Stimulated activated naive CD8-positive, alpha-beta T cell treated with anti-CD3 and anti-CD28 coated beads, Interleukin-15, amount 100 ng/mL, for 72 hours (primary cell): ENCODE measurements at regions not wholly inside any gene's neighbourhood (a gene's known extent, or its start where the extent isn't known, plus 50 kb on each side); places are given as distances from the start of the nearest gene placed in this dataset.

Experiments used
- ATAC-seq: fragments of 150-1000 bp; cut with Tn5 transposase; 2 replicates; pipeline ENCODE4 v1.10.0; 2021; ENCODE audit warnings: mild to moderate bottlenecking, moderate library complexity
- DNase-seq, 2 donors: peaks; one replicate each; pipeline ENCODE4 v3.0.0; 2021 to 2022
- H3K27ac Mint-ChIP-seq, 2 donors: one replicate each; pipeline ENCODE4 v1.8.0; 2022; ENCODE audit warnings: mild to moderate bottlenecking in 2 of 2, mixed read lengths in 2 of 2, moderate library complexity in 2 of 2
- H3K27me3 Mint-ChIP-seq: one replicate; pipeline ENCODE4 v1.8.0; 2022; ENCODE audit warnings: mixed read lengths
- H3K4me1 Mint-ChIP-seq: one replicate; pipeline ENCODE4 v1.8.0; 2022; ENCODE audit warnings: mild to moderate bottlenecking, mixed read lengths
- H3K4me3 Mint-ChIP-seq, 2 donors: one replicate each; pipeline ENCODE4 v1.8.0; 2022; ENCODE audit warnings: mild to moderate bottlenecking in 2 of 2, mixed read lengths in 2 of 2, moderate library complexity in 1 of 2
- H3K9me3 Mint-ChIP-seq, 2 donors: one replicate each; pipeline ENCODE4 v1.8.0; 2022; ENCODE audit warnings: mixed read lengths in 2 of 2

DNA sequence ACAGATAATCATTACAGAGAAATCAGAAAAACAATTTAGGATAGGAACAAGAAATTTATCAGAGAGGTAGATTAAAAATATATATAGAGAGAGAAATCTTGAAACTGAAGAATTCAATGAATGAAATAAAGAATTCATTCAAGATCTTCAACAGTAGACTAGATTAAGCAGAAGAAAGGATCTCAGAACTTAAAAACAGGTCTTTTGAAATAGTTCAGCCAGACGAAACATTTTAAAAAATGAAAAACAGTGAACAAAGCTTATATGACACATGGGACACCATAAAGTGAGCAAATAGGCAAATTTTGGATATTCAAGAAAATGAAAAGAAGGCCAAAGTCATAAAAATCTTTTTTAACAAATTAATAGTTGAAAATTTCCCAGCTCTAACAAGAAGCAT is 138.8 kb downstream of the CASP12 start:
- H3K4me3 Mint-ChIP-seq, result no peak overlapping the region
- no peak overlapping the region for H3K27ac Mint-ChIP-seq
- H3K9me3 Mint-ChIP-seq, result peaks cover 23 to 34% of the 10 kb centered on the region in 2 donors
- no peak for ATAC-seq
- no peaks in the 10 kb centered on the region for H3K27me3 Mint-ChIP-seq
- H3K4me1 Mint-ChIP-seq, result peaks cover 6% of the 10 kb centered on the region
- DNase-seq, result no peak

- no peak for DNase-seq
- peaks cover 5% of the 10 kb centered on the region for H3K4me1 Mint-ChIP-seq
- H3K27me3 Mint-ChIP-seq, result no peaks in the 10 kb centered on the region
- no peak overlapping the region for H3K4me3 Mint-ChIP-seq
- H3K9me3 Mint-ChIP-seq, result no peaks in the 10 kb centered on the region
- H3K27ac Mint-ChIP-seq, result no peak overlapping the region
- ATAC-seq, result no peak
Measured at GRCh38 chr11:104738918-104739317, 159.3 kb downstream of the CASP12 start.

GRCh38 chr11:104738208-104738607 is 160.1 kb downstream of the CASP12 start:
- Mint-ChIP-seq H3K27me3 (no peaks in the 10 kb centered on the region), H3K9me3 (no peaks in the 10 kb centered on the region), H3K4me1 (peaks cover 5% of the 10 kb centered on the region), H3K27ac (no peak overlapping the region), H3K4me3 (no peak overlapping the region)
- DNase-seq (no peak), ATAC-seq (no peak)

DNA sequence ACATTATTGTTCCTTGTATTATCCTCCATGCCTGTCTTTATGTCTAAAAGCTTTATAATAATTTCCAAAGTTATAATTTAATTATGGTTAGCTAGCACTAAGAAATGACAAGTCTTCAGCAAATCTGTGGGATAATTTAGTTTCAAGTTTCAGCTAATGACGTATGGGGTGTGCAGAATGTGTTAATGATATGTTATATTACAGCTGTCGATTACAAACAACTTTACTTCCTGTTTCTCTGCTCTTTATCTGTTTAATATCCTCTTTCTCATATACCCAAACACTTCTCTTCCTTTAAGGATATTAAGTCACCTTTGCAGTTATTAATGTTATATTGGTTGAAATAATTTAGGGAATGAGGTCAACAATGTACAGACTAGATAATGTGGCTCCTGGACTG is 161.8 kb downstream of the CASP12 start:
- no peaks in the 10 kb centered on the region for H3K9me3 Mint-ChIP-seq
- ATAC-seq (no peak), DNase-seq (no peak)
- H3K27me3 Mint-ChIP-seq, result no peaks in the 10 kb centered on the region
- peaks cover 5% of the 10 kb centered on the region for H3K4me1 Mint-ChIP-seq
- no peak overlapping the region for H3K4me3 Mint-ChIP-seq
- H3K27ac Mint-ChIP-seq, result no peak overlapping the region

DNA sequence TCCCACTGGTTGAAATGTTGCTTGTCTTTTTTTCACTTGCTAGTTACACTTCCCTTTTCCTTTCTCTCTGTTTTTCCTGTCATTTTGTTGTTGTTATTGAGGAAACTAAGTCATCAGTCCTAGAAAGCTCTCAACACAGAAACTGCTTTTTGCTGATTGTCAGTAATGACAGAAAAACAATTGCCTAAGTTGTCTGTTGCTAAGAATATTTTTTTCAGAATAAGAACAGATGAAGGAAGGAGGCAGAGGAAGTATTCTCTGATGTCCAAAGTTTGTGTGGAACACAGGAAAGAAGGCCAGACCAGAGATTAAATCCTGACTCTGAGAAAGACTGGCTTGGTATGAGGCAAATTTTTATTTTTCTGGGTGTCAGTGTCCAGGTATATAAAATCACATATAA is 163.3 kb downstream of the CASP12 start:
- ATAC-seq (no peak), DNase-seq (no peak)
- Mint-ChIP-seq H3K9me3 (no peaks in the 10 kb centered on the region), H3K27me3 (no peaks in the 10 kb centered on the region), H3K27ac (no peak overlapping the region), H3K4me3 (no peak overlapping the region), H3K4me1 (peaks cover 5% of the 10 kb centered on the region)

- no peak overlapping the region for H3K4me3 Mint-ChIP-seq
- H3K9me3 Mint-ChIP-seq, result no peaks in the 10 kb centered on the region
- ATAC-seq, result peak; percentile 80
- no peak overlapping the region for H3K27ac Mint-ChIP-seq
- H3K27me3 Mint-ChIP-seq, result no peaks in the 10 kb centered on the region
- no peak for DNase-seq
- peaks cover 6% of the 10 kb centered on the region for H3K4me1 Mint-ChIP-seq
Measured at GRCh38 chr11:104731890-104732289, 166.4 kb downstream of the CASP12 start.

DNA sequence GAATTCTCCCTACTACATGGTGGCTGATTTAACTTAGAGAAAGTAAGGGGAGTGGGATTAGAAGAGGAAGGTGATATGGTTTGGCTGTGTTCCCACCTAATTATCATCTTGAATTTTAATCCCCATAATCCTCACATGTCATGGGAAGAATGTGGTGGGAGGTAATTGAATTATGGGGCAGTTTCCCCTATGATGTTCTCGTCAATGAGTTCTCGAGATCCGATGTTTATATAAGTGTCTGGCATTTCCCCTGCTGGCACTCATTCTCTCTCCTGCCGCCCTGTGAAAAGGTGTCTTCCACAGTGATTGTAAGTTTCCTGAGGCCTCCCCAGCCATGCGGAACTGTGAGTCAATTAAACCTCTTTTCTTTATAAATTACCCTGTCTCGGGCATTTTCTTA is 169.3 kb downstream of the CASP12 start:
- DNase-seq (no peak), ATAC-seq (no peak)
- H3K27me3 Mint-ChIP-seq, result no peaks in the 10 kb centered on the region
- no peak overlapping the region for H3K27ac Mint-ChIP-seq
- H3K9me3 Mint-ChIP-seq, result no peaks in the 10 kb centered on the region
- no peak overlapping the region for H3K4me3 Mint-ChIP-seq
- peaks cover 6% of the 10 kb centered on the region for H3K4me1 Mint-ChIP-seq

- DNase-seq (no peak), ATAC-seq (no peak)
- H3K4me3 Mint-ChIP-seq, result no peak overlapping the region
- H3K4me1 Mint-ChIP-seq, result peaks cover 6% of the 10 kb centered on the region
- H3K27me3 Mint-ChIP-seq, result no peaks in the 10 kb centered on the region
- H3K27ac Mint-ChIP-seq, result no peak overlapping the region
- peaks cover 0 to 8% of the 10 kb centered on the region in 2 donors for H3K9me3 Mint-ChIP-seq
Measured at GRCh38 chr11:104727768-104728167, 170.5 kb downstream of the CASP12 start.

- Mint-ChIP-seq H3K27ac (no peak overlapping the region), H3K9me3 (peaks cover 0 to 9% of the 10 kb centered on the region in 2 donors), H3K4me1 (peaks cover 6% of the 10 kb centered on the region), H3K4me3 (no peak overlapping the region), H3K27me3 (no peaks in the 10 kb centered on the region)
- DNase-seq (no peak), ATAC-seq (no peak)
Measured at GRCh38 chr11:104727095-104727494, 171.2 kb downstream of the CASP12 start.

- Mint-ChIP-seq H3K27ac (no peak overlapping the region), H3K27me3 (no peaks in the 10 kb centered on the region), H3K9me3 (peaks cover 0 to 9% of the 10 kb centered on the region in 2 donors), H3K4me1 (peaks cover 6% of the 10 kb centered on the region), H3K4me3 (no peak overlapping the region)
- DNase-seq (no peak), ATAC-seq (no peak)
Measured at GRCh38 chr11:104725796-104726408, 172.4 kb downstream of the CASP12 start.

DNA sequence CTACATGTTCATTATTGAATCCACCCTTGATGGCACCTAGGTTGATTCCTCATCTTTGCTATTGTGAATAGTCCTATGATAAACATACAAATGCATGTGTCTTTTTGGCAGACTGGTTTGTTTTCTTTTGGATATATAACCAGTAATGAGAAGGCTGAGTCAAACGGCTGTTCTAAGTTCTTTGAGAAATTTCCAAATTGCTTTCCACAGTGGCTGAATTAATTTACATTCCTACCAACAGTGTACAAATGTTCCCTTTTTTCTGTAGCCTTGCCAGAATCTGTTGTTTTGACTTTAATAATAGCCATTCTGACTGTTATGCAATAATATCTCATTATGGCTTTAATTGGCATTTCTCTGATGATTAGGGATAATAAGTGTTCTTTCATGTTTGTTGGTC is 184.9 kb downstream of the CASP12 start:
- Mint-ChIP-seq H3K4me1 (peaks cover 14% of the 10 kb centered on the region), H3K27ac (no peak overlapping the region), H3K27me3 (no peaks in the 10 kb centered on the region), H3K9me3 (no peaks in the 10 kb centered on the region), H3K4me3 (no peak overlapping the region)
- DNase-seq (no peak), ATAC-seq (no peak)

- DNase-seq, result peak; percentile 62 to 83
- ATAC-seq, result peak; percentile 99
- Mint-ChIP-seq H3K4me1 (peaks cover 55% of the 10 kb centered on the region), H3K4me3 (peak overlapping the region; percentile 60 to 69), H3K27me3 (no peaks in the 10 kb centered on the region), H3K9me3 (no peaks in the 10 kb centered on the region), H3K27ac (peak overlapping the region; percentile 85 to 91)
Measured at GRCh38 chr11:104705490-104706190, 192.6 kb downstream of the CASP12 start.

DNA sequence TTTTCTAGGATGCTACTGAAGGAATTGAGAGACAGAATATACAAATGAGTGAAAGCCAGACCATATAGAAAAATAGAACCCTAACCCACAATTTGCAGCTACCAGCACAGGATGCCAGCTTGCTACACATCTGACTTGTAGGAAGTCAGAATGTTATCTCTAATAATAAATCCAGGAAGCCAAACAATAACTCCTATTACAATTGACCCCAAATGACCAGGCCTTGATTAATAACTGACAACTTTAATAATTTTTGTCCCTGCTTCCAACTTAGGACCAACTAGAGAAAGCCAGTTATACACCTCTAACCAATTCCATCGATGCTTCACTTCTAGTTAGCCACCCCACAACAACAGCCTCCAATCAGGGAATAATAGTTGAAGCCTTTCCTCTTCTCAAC is 193.4 kb downstream of the CASP12 start:
- peak overlapping the region in 1 of 2 donors; percentile 85 for H3K27ac Mint-ChIP-seq
- H3K27me3 Mint-ChIP-seq, result no peaks in the 10 kb centered on the region
- DNase-seq (no peak), ATAC-seq (no peak)
- no peaks in the 10 kb centered on the region for H3K9me3 Mint-ChIP-seq
- H3K4me3 Mint-ChIP-seq, result peak overlapping the region; percentile 6 to 69
- peaks cover 57% of the 10 kb centered on the region for H3K4me1 Mint-ChIP-seq

DNA sequence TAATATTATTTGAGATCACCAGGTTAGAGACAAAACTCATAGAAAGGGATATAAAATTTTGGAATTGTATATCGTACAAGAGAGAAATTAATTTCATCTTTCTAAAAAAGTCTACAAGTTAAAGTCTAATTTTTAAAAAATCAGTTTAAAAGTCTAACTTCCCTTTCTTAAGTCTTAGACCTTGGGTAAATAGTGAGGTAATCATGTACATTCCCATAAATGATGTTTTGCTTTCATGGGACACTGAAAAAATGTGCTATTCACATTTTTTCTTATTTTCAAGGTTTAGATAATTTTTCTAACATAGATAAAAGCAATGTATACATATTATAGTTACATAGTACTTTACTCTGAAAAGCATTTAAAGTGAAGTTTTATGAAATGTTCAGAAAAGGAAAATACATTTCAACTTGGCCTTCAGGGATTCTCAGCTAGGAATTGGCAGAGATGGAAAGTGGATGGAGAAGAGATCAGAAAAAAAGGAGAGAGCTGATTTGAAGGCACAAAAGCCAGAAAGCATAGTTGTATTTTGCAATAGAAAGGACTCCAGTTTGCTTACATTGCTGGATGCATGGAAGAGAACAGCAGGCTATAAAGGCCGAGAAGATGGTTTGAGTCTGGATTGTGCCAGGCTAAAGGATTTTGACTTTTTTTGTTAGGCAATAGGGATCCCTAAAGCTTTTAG is 194.0 kb downstream of the CASP12 start:
- H3K9me3 Mint-ChIP-seq, result no peaks in the 10 kb centered on the region
- ATAC-seq (no peak), DNase-seq (no peak)
- H3K27ac Mint-ChIP-seq, result peak overlapping the region in 1 of 2 donors; percentile 77
- no peaks in the 10 kb centered on the region for H3K27me3 Mint-ChIP-seq
- peak overlapping the region; percentile 39 to 41 for H3K4me3 Mint-ChIP-seq
- H3K4me1 Mint-ChIP-seq, result peaks cover 55% of the 10 kb centered on the region

DNA sequence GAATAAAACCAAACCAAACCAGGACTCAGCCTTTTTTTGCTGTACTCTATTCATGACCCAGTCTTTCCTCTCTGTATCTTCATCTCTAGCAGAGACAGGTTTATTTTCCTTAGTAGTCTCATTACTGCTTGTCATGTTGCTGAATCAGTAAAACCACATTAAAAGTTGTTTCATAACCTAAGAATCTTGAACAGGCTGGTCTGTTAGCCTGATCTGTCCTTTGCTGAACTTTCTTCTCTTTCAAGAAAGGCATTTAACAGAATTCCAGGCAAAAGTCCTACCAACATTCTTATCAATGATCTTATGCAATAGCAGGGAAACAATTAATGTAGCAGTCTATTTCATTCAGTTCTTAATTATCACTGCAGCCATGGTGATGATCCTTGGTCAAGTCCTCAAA is 197.7 kb downstream of the CASP12 start:
- ATAC-seq, result peak; percentile 75
- Mint-ChIP-seq H3K27ac (no peak overlapping the region), H3K27me3 (no peaks in the 10 kb centered on the region), H3K4me1 (peaks cover 32% of the 10 kb centered on the region), H3K4me3 (no peak overlapping the region), H3K9me3 (no peaks in the 10 kb centered on the region)
- DNase-seq, result no peak

- DNase-seq (no peak), ATAC-seq (no peak)
- Mint-ChIP-seq H3K27ac (no peak overlapping the region), H3K4me3 (no peak overlapping the region), H3K9me3 (no peaks in the 10 kb centered on the region), H3K4me1 (peaks cover 27% of the 10 kb centered on the region), H3K27me3 (no peaks in the 10 kb centered on the region)
Measured at GRCh38 chr11:104699981-104700380, 198.3 kb downstream of the CASP12 start.
